ENCODE measurements at regions not wholly inside any gene's neighbourhood (a gene's known extent, or its start where the extent isn't known, plus 50 kb on each side); places are given as distances from the start of the nearest gene placed in this dataset.

GRCh38 chr3:180362081-180362480, 239.9 kb upstream of the TTC14 start:
- peaks cover 7% of the 10 kb centered on the region for H3K36me3 Mint-ChIP-seq
- Histone ChIP-seq H3K4me1 (ENCODE audit: control insufficient read depth, insufficient read depth, low read length) (no peaks in the 10 kb centered on the region), H3K27ac (ENCODE audit: low read length) (no peak overlapping the region), H3K9me3 (ENCODE audit: control insufficient read depth, insufficient read depth, low read length) (no peaks in the 10 kb centered on the region), H3K36me3 (ENCODE audit: control insufficient read depth, insufficient read depth, low read length) (no peaks in the 10 kb centered on the region), H3K4me3 (ENCODE audit: low read length) (no peak overlapping the region), H3K27me3 (ENCODE audit: control insufficient read depth, insufficient read depth, low read length) (no peaks in the 10 kb centered on the region)
- H3K9me3 Mint-ChIP-seq = peaks cover 8 to 16% of the 10 kb centered on the region in 2 donors
- no peak for TF ChIP-seq CTCF (IDR thresholded peaks at IDR 0.05)
- intact Hi-C loops (cut with micrococcal nuclease) = no loop called here
- no peak overlapping the region for H3K27ac Mint-ChIP-seq
- H3K27me3 Mint-ChIP-seq (ENCODE audit: low read depth in 2 of 2) = no peaks in the 10 kb centered on the region
- no peaks in the 10 kb centered on the region for H3K4me1 Mint-ChIP-seq
- ATAC-seq (no peak), DNase-seq (no peak)
- H3K4me3 Mint-ChIP-seq = no peak overlapping the region

GRCh38 chr3:180375831-180376230, 226.1 kb upstream of the TTC14 start:
- Mint-ChIP-seq H3K4me1 (no peaks in the 10 kb centered on the region), H3K27me3 (ENCODE audit: low read depth in 2 of 2) (no peaks in the 10 kb centered on the region), H3K27ac (no peak overlapping the region), H3K4me3 (no peak overlapping the region), H3K9me3 (peaks cover 11 to 20% of the 10 kb centered on the region in 2 donors), H3K36me3 (no peaks in the 10 kb centered on the region)
- no peaks in the 10 kb centered on the region for H3K36me3 ChIP-seq (ENCODE audit: control insufficient read depth, insufficient read depth, low read length)
- no peak overlapping the region for H3K27ac ChIP-seq (ENCODE audit: low read length)
- H3K27me3 ChIP-seq (ENCODE audit: control insufficient read depth, insufficient read depth, low read length) = no peaks in the 10 kb centered on the region
- DNase-seq (no peak), ATAC-seq (no peak)
- H3K4me1 ChIP-seq (ENCODE audit: control insufficient read depth, insufficient read depth, low read length) = no peaks in the 10 kb centered on the region
- no peak for TF ChIP-seq CTCF (IDR thresholded peaks at IDR 0.05)
- 38% methylated on average over 1 of the region's 3 CpGs for WGBS (ENCODE audit: insufficient coverage)
- no peaks in the 10 kb centered on the region for H3K9me3 ChIP-seq (ENCODE audit: control insufficient read depth, insufficient read depth, low read length)
- intact Hi-C loops (cut with micrococcal nuclease) = no loop called here
- H3K4me3 ChIP-seq (ENCODE audit: low read length) = no peak overlapping the region

GRCh38 chr3:180378496-180378895, 223.5 kb upstream of the TTC14 start:
- Histone ChIP-seq H3K36me3 (ENCODE audit: control insufficient read depth, insufficient read depth, low read length) (no peaks in the 10 kb centered on the region), H3K4me1 (ENCODE audit: control insufficient read depth, insufficient read depth, low read length) (no peaks in the 10 kb centered on the region), H3K27ac (ENCODE audit: low read length) (no peak overlapping the region), H3K4me3 (ENCODE audit: low read length) (no peak overlapping the region), H3K9me3 (ENCODE audit: control insufficient read depth, insufficient read depth, low read length) (no peaks in the 10 kb centered on the region), H3K27me3 (ENCODE audit: control insufficient read depth, insufficient read depth, low read length) (no peaks in the 10 kb centered on the region)
- no peak overlapping the region for H3K27ac Mint-ChIP-seq
- no peaks in the 10 kb centered on the region for H3K27me3 Mint-ChIP-seq (ENCODE audit: low read depth in 2 of 2)
- peaks cover 11 to 20% of the 10 kb centered on the region in 2 donors for H3K9me3 Mint-ChIP-seq
- 84% methylated on average over 3 of the region's 4 CpGs for WGBS (ENCODE audit: insufficient coverage)
- no peaks in the 10 kb centered on the region for H3K36me3 Mint-ChIP-seq
- DNase-seq (no peak), ATAC-seq (no peak)
- TF ChIP-seq CTCF (IDR thresholded peaks at IDR 0.05) = no peak
- intact Hi-C loops (cut with micrococcal nuclease) = no loop called here
- H3K4me3 Mint-ChIP-seq = no peak overlapping the region
- H3K4me1 Mint-ChIP-seq = no peaks in the 10 kb centered on the region

DNA sequence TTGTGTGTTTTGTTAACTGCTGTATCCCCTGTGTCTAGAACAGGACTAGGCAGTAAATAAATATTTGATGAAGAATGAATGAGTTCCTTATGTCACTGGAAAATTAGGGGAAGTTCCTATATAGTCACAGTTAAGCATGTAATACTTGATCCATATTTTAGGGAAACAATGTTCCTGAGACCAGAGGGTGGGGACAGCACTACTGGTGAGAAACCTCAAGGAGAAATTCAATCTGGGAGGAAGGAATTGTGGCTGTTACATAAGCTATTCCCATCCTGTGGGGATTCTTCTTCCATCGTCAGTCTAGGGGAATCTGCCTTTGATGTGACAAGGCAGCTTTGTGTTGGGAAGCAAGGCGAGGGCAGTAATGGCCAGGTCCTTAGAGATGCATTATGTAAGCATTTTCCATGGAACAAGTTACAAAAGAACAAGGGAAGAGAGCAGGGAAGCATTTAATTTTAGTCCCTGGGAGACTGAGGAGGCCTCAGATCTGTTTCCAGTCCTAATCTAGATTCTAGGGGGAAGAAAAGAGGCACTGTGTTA, 219.3 kb upstream of the TTC14 start:
- intact Hi-C loops (cut with micrococcal nuclease) = no loop called here
- Mint-ChIP-seq H3K36me3 (no peaks in the 10 kb centered on the region), H3K4me3 (no peak overlapping the region), H3K4me1 (no peaks in the 10 kb centered on the region), H3K9me3 (peaks cover 4 to 8% of the 10 kb centered on the region in 2 donors), H3K27ac (no peak overlapping the region), H3K27me3 (ENCODE audit: low read depth in 2 of 2) (no peaks in the 10 kb centered on the region)
- no peaks in the 10 kb centered on the region for H3K9me3 ChIP-seq (ENCODE audit: control insufficient read depth, insufficient read depth, low read length)
- no peaks in the 10 kb centered on the region for H3K4me1 ChIP-seq (ENCODE audit: control insufficient read depth, insufficient read depth, low read length)
- no peak for DNase-seq
- ATAC-seq = no peak
- H3K4me3 ChIP-seq (ENCODE audit: low read length) = no peak overlapping the region
- TF ChIP-seq CTCF (IDR thresholded peaks at IDR 0.05) = no peak
- WGBS (ENCODE audit: insufficient coverage) = 59% methylated on average over 2 of the region's 2 CpGs
- H3K27ac ChIP-seq (ENCODE audit: low read length) = no peak overlapping the region
- no peaks in the 10 kb centered on the region for H3K36me3 ChIP-seq (ENCODE audit: control insufficient read depth, insufficient read depth, low read length)
- no peaks in the 10 kb centered on the region for H3K27me3 ChIP-seq (ENCODE audit: control insufficient read depth, insufficient read depth, low read length)
